Fibroblast of skin of abdomen (primary cell): ENCODE measurements at regions not wholly inside any gene's neighbourhood (a gene's known extent, or its start where the extent isn't known, plus 50 kb on each side); places are given as distances from the start of the nearest gene placed in this dataset.
"Not testable (repeated sequence)": the region's sequence is repeated elsewhere in the genome, so short reads cannot be mapped to it uniquely, and the experiment has no call there.

Experiments used
- DNase-seq: peaks from one replicate; pipeline ENCODE4 v3.0.0-alpha.2; 2013

- DNase-seq = peak; percentile 87
These were observed 175.6 kb upstream of the MYLIP start for GRCh38 chr6:15953152-15953880.

GRCh38 chr6:15952231-15953151, 176.4 kb upstream of the MYLIP start:
- DNase-seq = peak; percentile 14

- no peak for DNase-seq
These were observed 177.8 kb upstream of the MYLIP start for GRCh38 chr6:15950962-15951569.

- DNase-seq = no peak
These were observed 178.9 kb upstream of the MYLIP start for GRCh38 chr6:15949982-15950381.

GRCh38 chr6:15948930-15949900, 179.7 kb upstream of the MYLIP start:
- DNase-seq = no peak

GRCh38 chr6:15947923-15948322, 181.0 kb upstream of the MYLIP start:
- no peak for DNase-seq

GRCh38 chr6:15947436-15947835, 181.4 kb upstream of the MYLIP start:
- DNase-seq = no peak

GRCh38 chr6:15946701-15947385, 182.0 kb upstream of the MYLIP start:
- DNase-seq = no peak

GRCh38 chr6:15945593-15946159, 183.2 kb upstream of the MYLIP start:
- DNase-seq = peak; percentile 65

- no peak for DNase-seq
These were observed 185.5 kb upstream of the MYLIP start for GRCh38 chr6:15943423-15943822.

GRCh38 chr6:15941168-15941567, 187.7 kb upstream of the MYLIP start:
- DNase-seq = no peak

GRCh38 chr6:15938107-15938506, 190.8 kb upstream of the MYLIP start:
- DNase-seq = no peak

- DNase-seq = no peak
These were observed 191.3 kb upstream of the MYLIP start for GRCh38 chr6:15937602-15938001.

- no peak for DNase-seq
These were observed 192.4 kb upstream of the MYLIP start for GRCh38 chr6:15936503-15936902.

- no peak for DNase-seq
These were observed 193.2 kb upstream of the MYLIP start for GRCh38 chr6:15935661-15936060.

- not testable (repeated sequence) for DNase-seq
These were observed 197.2 kb upstream of the MYLIP start for GRCh38 chr6:15931697-15932096.

- no peak for DNase-seq
These were observed 198.7 kb upstream of the MYLIP start for GRCh38 chr6:15930207-15930606.

- no peak for DNase-seq
These were observed 199.2 kb upstream of the MYLIP start for GRCh38 chr6:15929685-15930084.

- DNase-seq = peak; percentile 62
These were observed 201.2 kb upstream of the MYLIP start for GRCh38 chr6:15927531-15928225.

- DNase-seq = no peak
These were observed 202.6 kb upstream of the MYLIP start for GRCh38 chr6:15926256-15926655.
